Cardiac fibroblast (primary cell): ENCODE measurements at regions not wholly inside any gene's neighbourhood (a gene's known extent, or its start where the extent isn't known, plus 50 kb on each side); places are given as distances from the start of the nearest gene placed in this dataset.
A peak's percentile ranks its signal among the peaks of the same experiment; 100 is the strongest.

Experiments
- DNase-seq, 2 donors: peaks; one replicate each; pipeline versions ENCODE4 v3.0.0 to v3.0.0-alpha.2; 2010; ENCODE audit warnings: low read depth in 2 of 2
- H3K4me3 ChIP-seq, 2 donors: replicated peaks in 1 of 2; 1 replicate in 1 of 2; 2 replicates in 1 of 2; pipeline ENCODE4 v1.5.1; 2011; ENCODE audit warnings: low read depth in 2 of 2, low read length in 2 of 2, mild to moderate bottlenecking in 2 of 2, moderate library complexity in 1 of 2
- TF ChIP-seq, protein P1 (sequence below): IDR thresholded peaks from one replicate; pipeline ENCODE4 v1.5.1; 2011; ENCODE audit warnings: low read depth, mild to moderate bottlenecking, low read length, inconsistent platforms

DNA sequence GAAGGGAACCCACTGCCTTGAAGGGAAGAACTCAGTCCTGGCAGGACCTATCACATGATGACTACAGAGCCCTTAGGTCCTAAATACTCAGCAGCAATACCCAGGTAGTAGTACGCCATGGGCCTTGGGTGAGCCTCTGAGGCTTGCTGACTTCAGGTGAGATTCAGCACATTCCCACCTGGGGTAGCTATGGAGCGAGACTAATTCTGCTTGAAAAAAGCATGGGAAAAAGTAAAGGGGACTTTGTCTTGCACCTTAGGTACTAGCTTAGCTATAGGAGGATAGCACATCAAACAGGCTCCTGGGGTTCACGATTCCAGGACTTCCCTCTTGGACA, 98.2 kb upstream of the MEOX2 start:
- TF ChIP-seq, protein P1, sequence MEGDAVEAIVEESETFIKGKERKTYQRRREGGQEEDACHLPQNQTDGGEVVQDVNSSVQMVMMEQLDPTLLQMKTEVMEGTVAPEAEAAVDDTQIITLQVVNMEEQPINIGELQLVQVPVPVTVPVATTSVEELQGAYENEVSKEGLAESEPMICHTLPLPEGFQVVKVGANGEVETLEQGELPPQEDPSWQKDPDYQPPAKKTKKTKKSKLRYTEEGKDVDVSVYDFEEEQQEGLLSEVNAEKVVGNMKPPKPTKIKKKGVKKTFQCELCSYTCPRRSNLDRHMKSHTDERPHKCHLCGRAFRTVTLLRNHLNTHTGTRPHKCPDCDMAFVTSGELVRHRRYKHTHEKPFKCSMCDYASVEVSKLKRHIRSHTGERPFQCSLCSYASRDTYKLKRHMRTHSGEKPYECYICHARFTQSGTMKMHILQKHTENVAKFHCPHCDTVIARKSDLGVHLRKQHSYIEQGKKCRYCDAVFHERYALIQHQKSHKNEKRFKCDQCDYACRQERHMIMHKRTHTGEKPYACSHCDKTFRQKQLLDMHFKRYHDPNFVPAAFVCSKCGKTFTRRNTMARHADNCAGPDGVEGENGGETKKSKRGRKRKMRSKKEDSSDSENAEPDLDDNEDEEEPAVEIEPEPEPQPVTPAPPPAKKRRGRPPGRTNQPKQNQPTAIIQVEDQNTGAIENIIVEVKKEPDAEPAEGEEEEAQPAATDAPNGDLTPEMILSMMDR, result no peak
- DNase-seq, result no peak

DNA sequence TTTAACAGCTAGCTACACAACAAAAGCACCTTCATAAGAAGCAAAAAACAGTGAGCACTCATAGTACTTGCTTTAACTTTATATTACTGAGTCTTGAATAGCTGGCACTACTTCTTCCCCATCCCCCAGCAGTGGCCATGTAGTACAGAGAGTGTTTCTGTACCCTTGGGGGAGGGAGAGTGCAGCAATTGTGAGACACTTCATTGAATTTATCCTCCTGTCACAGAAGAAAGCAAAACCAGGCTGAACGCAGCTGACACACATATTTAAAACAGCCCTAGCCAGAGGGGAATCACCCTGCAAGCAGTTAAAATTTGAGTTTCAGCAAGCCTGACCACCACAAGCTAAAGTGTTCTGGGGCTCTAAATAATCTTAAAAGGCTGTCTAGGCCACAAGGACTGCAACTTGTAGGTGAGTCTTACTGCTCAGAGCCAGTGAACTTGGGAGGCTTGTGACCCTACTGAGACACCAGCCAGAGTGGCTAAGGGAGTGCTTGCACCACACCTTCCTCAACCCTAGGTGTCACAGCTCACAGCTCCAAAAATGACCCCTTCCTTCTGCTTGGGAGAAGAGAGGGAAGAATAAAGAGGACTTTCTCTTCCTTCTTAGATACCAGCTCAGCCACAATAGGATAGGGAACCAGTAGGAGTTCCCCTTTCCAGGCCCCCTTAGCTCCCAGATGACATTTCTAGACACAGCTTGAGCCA, 97.7 kb upstream of the MEOX2 start:
- no peak overlapping the region for H3K4me3 ChIP-seq
- no peak for DNase-seq
- TF ChIP-seq, protein P1, result no peak

More for the DNA sequence above, 98.2 kb upstream of the MEOX2 start:
- no peak overlapping the region for H3K4me3 ChIP-seq

DNA sequence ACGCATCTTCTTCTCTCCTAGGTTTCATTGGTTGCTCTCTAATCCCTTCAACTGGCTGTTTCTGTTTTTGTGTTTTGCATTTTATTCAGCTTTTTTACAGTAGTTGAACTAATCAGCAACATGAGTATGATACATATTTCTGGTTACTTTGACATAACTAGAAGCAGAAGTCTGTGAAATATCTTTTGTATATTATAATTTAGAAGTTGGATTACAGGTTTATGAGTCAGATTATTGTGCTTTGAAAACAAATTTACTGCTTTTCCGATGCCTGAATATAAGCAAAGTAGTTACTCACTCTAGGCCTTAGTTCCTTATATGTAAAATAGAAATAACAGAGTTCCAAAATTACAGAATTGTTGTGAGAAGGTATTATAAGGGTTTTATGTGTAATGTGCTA, 96.2 kb upstream of the MEOX2 start:
- H3K4me3 ChIP-seq, result no peak overlapping the region
- no peak for DNase-seq
- TF ChIP-seq, protein P1, result no peak

DNA sequence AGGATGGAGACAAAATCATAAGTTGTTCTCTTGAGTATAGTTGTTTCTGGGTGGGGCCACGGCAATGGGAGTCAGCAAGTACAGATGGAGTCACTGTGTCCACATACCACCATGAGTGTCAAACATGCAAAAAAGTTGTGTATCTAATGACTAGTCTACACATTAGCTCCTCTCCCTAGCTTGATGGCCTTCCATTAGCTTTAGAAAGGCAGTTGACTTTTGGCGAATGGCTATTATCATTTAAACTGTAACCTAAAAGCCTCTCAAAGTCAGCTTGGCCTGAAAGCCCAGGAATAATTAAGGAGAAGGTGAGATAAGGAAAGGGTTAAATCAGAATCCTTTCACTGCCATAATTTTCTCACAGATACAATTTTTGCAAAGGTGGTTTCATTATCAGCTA, 95.5 kb upstream of the MEOX2 start:
- TF ChIP-seq, protein P1, result no peak
- no peak for DNase-seq

DNA sequence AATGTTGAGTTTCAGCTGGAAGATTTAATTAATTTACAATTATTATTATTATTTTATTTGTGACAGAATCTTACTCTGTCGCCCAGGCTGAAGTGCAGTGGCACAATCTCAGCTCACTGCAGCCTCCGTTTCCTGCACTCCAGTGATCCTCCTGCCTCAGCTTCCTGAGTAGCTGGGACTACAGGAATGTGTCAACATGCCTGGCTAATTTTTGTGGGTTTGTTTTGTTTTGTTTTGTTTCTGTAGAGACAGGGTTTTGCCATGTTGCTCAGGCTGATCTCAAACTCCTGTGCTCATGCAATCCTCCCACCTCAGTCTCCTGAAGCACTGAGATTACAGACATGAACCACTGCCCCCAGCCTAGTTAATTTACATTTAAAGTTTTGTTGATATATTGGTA, 93.8 kb upstream of the MEOX2 start:
- H3K4me3 ChIP-seq, result no peak overlapping the region
- DNase-seq, result peak; percentile 65 to 80
- TF ChIP-seq, protein P1, result no peak

More for the DNA sequence above, 95.5 kb upstream of the MEOX2 start:
- H3K4me3 ChIP-seq, result no peak overlapping the region

DNA sequence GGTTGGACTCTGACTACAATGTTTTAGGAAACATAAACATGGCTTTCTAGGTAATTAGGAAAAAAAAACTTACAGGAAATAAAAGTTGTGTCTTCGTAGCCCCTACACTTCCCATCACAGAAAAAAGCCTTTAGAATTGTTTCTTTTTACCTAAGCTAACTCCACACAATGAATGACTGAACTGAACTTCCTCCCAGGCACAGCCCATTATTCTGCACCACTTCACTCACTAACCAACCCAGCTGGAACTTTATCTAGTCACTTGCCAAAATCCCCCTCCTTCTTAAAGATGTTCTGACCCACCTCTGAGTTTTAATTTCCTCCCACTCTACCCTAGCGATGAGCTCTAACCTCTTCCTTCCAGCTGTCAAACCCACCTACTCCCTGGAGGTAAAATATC, 91.7 kb upstream of the MEOX2 start:
- TF ChIP-seq, protein P1, result no peak
- no peak overlapping the region for H3K4me3 ChIP-seq
- DNase-seq, result no peak

DNA sequence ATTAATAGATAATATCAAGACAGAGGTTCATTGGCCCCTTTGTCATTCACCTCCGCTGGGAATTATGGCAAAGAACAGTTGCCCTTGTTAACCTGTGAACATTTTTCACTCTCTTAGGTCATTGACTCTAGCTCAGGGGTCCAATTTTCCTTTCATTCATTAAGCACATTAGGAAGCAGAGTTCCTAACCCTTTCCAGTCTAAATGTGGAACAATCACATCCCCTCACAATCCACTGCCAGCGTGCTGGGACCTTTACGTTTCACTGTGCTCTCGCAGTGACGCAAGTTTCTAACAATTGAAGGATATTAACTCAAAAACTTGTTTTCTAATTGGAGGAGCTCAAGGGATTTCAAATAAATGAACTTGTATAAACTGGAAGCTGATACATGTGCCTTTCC, 79.3 kb upstream of the MEOX2 start:
- TF ChIP-seq, protein P1, result no peak
- no peak overlapping the region for H3K4me3 ChIP-seq
- no peak for DNase-seq
